A549 (cell line): ENCODE measurements at regions not wholly inside any gene's neighbourhood (a gene's known extent, or its start where the extent isn't known, plus 50 kb on each side); places are given as distances from the start of the nearest gene placed in this dataset.

Source experiments
- EHMT2 ChIP-seq: fragments of 200-600 bp; sonication (generic); IDR thresholded peaks from 2 replicates; pipeline ENCODE4 v1.6.1; 2016; ENCODE audit warnings: antibody characterized with exemption, low read depth, mild to moderate bottlenecking, moderate library complexity
- EP300 ChIP-seq, 2 experiments: fragments of >200 bp; sonication (Bioruptor Twin); formaldehyde crosslinking; IDR thresholded peaks; 2 replicates in 1 of 2; 3 replicates in 1 of 2; pipeline ENCODE4 v1.6.1; 2016 to 2017
- KDM1A ChIP-seq: fragments of 200-600 bp; sonication (generic); IDR thresholded peaks from 2 replicates; pipeline ENCODE4 v1.6.1; 2016; ENCODE audit warnings: low read depth, mild to moderate bottlenecking
- MAFK ChIP-seq: fragments of 450-650 bp; IDR thresholded peaks from 2 replicates; pipeline ENCODE4 v1.6.1; 2014; ENCODE audit not compliant: partially characterized antibody
- POLR2A ChIP-seq: IDR thresholded peaks from 2 replicates; pipeline ENCODE4 v1.6.1; 2012; ENCODE audit warnings: mild to moderate bottlenecking, low read length
- POLR2AphosphoS2 ChIP-seq: conservative IDR thresholded peaks from 2 replicates; pipeline ENCODE4 v1.6.1; 2012; ENCODE audit warnings: low read length, improper control_type of control experiment, inconsistent platforms
- TF ChIP-seq, protein P1 (sequence below): fragments of >200 bp; sonication (Bioruptor Twin); formaldehyde crosslinking; IDR thresholded peaks from 3 replicates; pipeline ENCODE4 v1.5.1; 2016
- TF ChIP-seq, protein P2 (sequence below): IDR thresholded peaks from 2 replicates; pipeline ENCODE4 v1.6.1; 2012
- TF ChIP-seq, protein P3 (sequence below): IDR thresholded peaks from 2 replicates; pipeline ENCODE4 v1.6.1; 2012
- TF ChIP-seq, protein P4 (sequence below): fragments of 200-600 bp; sonication (generic); IDR thresholded peaks from 2 replicates; pipeline ENCODE4 v1.6.1; 2016; ENCODE audit warnings: antibody characterized with exemption, mild to moderate bottlenecking, moderate library complexity

DNA sequence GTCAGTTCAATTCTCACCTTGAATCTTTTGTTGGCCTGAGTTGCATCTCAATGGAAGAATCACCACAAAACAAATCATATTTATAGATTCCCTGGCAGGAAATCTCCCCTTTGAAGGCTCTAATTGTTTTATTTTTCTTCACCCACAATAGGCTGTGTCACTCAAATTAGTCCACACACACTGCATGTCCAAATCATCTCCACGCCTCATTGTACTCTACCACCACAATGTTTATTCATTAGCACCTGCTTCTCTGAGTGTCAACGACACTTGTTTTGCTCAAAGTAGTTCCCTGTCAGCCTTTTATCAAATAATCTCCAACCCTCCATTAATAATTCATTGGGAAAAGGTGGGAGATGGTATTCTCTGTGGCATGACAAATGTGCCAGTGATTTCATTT, 164.3 kb downstream of the ABCC12 start:
- TF ChIP-seq, protein P1, sequence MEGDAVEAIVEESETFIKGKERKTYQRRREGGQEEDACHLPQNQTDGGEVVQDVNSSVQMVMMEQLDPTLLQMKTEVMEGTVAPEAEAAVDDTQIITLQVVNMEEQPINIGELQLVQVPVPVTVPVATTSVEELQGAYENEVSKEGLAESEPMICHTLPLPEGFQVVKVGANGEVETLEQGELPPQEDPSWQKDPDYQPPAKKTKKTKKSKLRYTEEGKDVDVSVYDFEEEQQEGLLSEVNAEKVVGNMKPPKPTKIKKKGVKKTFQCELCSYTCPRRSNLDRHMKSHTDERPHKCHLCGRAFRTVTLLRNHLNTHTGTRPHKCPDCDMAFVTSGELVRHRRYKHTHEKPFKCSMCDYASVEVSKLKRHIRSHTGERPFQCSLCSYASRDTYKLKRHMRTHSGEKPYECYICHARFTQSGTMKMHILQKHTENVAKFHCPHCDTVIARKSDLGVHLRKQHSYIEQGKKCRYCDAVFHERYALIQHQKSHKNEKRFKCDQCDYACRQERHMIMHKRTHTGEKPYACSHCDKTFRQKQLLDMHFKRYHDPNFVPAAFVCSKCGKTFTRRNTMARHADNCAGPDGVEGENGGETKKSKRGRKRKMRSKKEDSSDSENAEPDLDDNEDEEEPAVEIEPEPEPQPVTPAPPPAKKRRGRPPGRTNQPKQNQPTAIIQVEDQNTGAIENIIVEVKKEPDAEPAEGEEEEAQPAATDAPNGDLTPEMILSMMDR, result no peak
- TF ChIP-seq POLR2A (no peak), KDM1A (no peak), POLR2AphosphoS2 (no peak), MAFK (no peak), EHMT2 (no peak), EP300 (IDR thresholded peaks at IDR 0.05) (no peak)
- TF ChIP-seq, protein P2, sequence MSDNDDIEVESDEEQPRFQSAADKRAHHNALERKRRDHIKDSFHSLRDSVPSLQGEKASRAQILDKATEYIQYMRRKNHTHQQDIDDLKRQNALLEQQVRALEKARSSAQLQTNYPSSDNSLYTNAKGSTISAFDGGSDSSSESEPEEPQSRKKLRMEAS, result no peak
- TF ChIP-seq, protein P3, sequence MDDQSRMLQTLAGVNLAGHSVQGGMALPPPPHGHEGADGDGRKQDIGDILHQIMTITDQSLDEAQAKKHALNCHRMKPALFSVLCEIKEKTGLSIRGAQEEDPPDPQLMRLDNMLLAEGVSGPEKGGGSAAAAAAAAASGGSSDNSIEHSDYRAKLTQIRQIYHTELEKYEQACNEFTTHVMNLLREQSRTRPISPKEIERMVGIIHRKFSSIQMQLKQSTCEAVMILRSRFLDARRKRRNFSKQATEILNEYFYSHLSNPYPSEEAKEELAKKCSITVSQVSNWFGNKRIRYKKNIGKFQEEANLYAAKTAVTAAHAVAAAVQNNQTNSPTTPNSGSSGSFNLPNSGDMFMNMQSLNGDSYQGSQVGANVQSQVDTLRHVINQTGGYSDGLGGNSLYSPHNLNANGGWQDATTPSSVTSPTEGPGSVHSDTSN, result no peak
- TF ChIP-seq, protein P4, sequence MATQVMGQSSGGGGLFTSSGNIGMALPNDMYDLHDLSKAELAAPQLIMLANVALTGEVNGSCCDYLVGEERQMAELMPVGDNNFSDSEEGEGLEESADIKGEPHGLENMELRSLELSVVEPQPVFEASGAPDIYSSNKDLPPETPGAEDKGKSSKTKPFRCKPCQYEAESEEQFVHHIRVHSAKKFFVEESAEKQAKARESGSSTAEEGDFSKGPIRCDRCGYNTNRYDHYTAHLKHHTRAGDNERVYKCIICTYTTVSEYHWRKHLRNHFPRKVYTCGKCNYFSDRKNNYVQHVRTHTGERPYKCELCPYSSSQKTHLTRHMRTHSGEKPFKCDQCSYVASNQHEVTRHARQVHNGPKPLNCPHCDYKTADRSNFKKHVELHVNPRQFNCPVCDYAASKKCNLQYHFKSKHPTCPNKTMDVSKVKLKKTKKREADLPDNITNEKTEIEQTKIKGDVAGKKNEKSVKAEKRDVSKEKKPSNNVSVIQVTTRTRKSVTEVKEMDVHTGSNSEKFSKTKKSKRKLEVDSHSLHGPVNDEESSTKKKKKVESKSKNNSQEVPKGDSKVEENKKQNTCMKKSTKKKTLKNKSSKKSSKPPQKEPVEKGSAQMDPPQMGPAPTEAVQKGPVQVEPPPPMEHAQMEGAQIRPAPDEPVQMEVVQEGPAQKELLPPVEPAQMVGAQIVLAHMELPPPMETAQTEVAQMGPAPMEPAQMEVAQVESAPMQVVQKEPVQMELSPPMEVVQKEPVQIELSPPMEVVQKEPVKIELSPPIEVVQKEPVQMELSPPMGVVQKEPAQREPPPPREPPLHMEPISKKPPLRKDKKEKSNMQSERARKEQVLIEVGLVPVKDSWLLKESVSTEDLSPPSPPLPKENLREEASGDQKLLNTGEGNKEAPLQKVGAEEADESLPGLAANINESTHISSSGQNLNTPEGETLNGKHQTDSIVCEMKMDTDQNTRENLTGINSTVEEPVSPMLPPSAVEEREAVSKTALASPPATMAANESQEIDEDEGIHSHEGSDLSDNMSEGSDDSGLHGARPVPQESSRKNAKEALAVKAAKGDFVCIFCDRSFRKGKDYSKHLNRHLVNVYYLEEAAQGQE, result no peak
